Activated B cell treated with CpG ODN at 0.5 μM for 24 hours (primary cell): ENCODE measurements at regions not wholly inside any gene's neighbourhood (a gene's known extent, or its start where the extent isn't known, plus 50 kb on each side); places are given as distances from the start of the nearest gene placed in this dataset.

ENCODE experiments used
- ATAC-seq: fragments of 200-7000 bp; cut with Tn5 transposase; one replicate; pipeline ENCODE4 v1.10.0; 2021; ENCODE audit warnings: low read depth, mild to moderate bottlenecking, moderate library complexity
- CTCF ChIA-PET: fragments of 350-600 bp; sonication (Branson Sonifier 250); formaldehyde crosslinking; loops from one replicate; lab custom pipeline; 2021; ENCODE audit warnings: antibody characterized with exemption; lab: Charles Lee
- POLR2A ChIA-PET: fragments of 350-600 bp; sonication (Branson Sonifier 250); formaldehyde crosslinking; loops from one replicate; lab custom pipeline; 2021; ENCODE audit warnings: antibody characterized with exemption; lab: Charles Lee
- DNase-seq: peaks from one replicate; pipeline ENCODE4 v3.0.0; 2022
- H3K27ac Mint-ChIP-seq: one replicate; pipeline ENCODE4 v1.8.0; 2020; ENCODE audit warnings: mixed read lengths
- H3K27me3 Mint-ChIP-seq: one replicate; pipeline ENCODE4 v1.8.0; 2021; ENCODE audit warnings: mixed read lengths
- H3K36me3 Mint-ChIP-seq: one replicate; pipeline ENCODE4 v1.8.0; 2021; ENCODE audit warnings: low read depth, mixed read lengths
- H3K4me1 Mint-ChIP-seq: one replicate; pipeline ENCODE4 v1.8.0; 2021; ENCODE audit warnings: mixed read lengths
- H3K4me3 Mint-ChIP-seq: one replicate; pipeline ENCODE4 v1.8.0; 2020; ENCODE audit warnings: mild to moderate bottlenecking, mixed read lengths
- H3K9me3 Mint-ChIP-seq: one replicate; pipeline ENCODE4 v1.8.0; 2020; ENCODE audit warnings: mixed read lengths
- intact Hi-C: fragments of 100-400 bp; cut with micrococcal nuclease; formaldehyde crosslinking; loops from one replicate; pipeline ENCODE4 v1.15.1; 2024
- TF ChIP-seq, protein P1 (sequence below): fragments of 200-600 bp; IDR thresholded peaks from one replicate; pipeline ENCODE4 v1.8.0; 2022; ENCODE audit warnings: antibody characterized with exemption, mild to moderate bottlenecking

DNA sequence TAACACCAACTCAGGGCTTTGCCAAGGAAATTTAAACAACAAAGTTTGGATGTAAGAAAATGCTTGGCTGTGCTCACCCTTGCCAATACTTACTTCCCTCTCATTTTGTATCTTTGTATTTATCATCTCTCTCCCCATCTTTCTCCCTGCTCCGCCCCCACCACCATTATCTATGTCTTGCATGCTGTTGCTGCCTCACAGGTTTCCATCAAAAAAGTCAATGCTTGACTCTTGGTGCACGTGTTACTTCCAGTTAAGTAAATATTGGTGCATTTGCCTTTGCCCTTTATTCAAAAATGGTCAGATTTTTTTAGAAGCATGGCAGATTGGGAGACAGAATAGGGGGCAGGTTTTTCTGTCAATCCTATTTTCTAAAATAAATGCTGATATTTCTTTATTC is 626.0 kb downstream of the ACTR3B start:
- H3K27me3 Mint-ChIP-seq, result no peaks in the 10 kb centered on the region
- H3K27ac Mint-ChIP-seq, result no peak overlapping the region
- no peaks in the 10 kb centered on the region for H3K4me1 Mint-ChIP-seq
- H3K4me3 Mint-ChIP-seq, result no peak overlapping the region
- H3K9me3 Mint-ChIP-seq, result peaks cover 3% of the 10 kb centered on the region
- intact Hi-C loops, result no loop called here
- ATAC-seq (no peak), DNase-seq (no peak)
- no peaks in the 10 kb centered on the region for H3K36me3 Mint-ChIP-seq
- TF ChIP-seq, protein P1, sequence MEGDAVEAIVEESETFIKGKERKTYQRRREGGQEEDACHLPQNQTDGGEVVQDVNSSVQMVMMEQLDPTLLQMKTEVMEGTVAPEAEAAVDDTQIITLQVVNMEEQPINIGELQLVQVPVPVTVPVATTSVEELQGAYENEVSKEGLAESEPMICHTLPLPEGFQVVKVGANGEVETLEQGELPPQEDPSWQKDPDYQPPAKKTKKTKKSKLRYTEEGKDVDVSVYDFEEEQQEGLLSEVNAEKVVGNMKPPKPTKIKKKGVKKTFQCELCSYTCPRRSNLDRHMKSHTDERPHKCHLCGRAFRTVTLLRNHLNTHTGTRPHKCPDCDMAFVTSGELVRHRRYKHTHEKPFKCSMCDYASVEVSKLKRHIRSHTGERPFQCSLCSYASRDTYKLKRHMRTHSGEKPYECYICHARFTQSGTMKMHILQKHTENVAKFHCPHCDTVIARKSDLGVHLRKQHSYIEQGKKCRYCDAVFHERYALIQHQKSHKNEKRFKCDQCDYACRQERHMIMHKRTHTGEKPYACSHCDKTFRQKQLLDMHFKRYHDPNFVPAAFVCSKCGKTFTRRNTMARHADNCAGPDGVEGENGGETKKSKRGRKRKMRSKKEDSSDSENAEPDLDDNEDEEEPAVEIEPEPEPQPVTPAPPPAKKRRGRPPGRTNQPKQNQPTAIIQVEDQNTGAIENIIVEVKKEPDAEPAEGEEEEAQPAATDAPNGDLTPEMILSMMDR, result no peak
- ChIA-PET CTCF (no interaction called here), POLR2A (no interaction called here)

- ATAC-seq (no peak), DNase-seq (no peak)
- H3K27ac Mint-ChIP-seq, result no peak overlapping the region
- H3K27me3 Mint-ChIP-seq, result no peaks in the 10 kb centered on the region
- H3K4me1 Mint-ChIP-seq, result no peaks in the 10 kb centered on the region
- peaks cover 11% of the 10 kb centered on the region for H3K9me3 Mint-ChIP-seq
- ChIA-PET CTCF (no interaction called here), POLR2A (no interaction called here)
- intact Hi-C loops, result no loop called here
- TF ChIP-seq, protein P1, result no peak
- H3K4me3 Mint-ChIP-seq, result no peak overlapping the region
- H3K36me3 Mint-ChIP-seq, result no peaks in the 10 kb centered on the region
Observed at GRCh38 chr7:153386556-153386955, 627.0 kb downstream of the ACTR3B start.

DNA sequence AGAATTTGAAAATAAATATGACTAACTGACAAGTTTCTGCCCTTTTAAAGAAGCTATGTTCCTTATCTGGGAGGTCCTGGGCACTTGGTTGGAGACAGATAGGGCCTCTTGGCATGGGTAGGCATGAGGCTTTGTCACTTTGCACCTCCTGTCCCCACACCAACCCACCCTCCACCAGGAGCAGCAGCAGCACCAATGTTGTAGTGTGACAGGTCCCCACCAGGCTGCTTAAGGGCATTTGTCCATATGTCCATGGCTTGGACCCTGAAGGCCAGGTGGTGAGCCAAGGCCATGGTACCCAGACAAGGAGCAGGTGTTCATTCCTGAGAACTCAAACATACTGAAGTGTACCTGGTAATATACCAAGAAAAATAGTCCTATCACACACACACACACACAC is 629.1 kb downstream of the ACTR3B start:
- H3K36me3 Mint-ChIP-seq, result no peaks in the 10 kb centered on the region
- POLR2A ChIA-PET, result no interaction called here
- DNase-seq (no peak), ATAC-seq (no peak)
- H3K4me3 Mint-ChIP-seq, result no peak overlapping the region
- H3K4me1 Mint-ChIP-seq, result no peaks in the 10 kb centered on the region
- no peak overlapping the region for H3K27ac Mint-ChIP-seq
- TF ChIP-seq, protein P1, result no peak
- CTCF ChIA-PET, result no interaction called here
- no peaks in the 10 kb centered on the region for H3K27me3 Mint-ChIP-seq
- H3K9me3 Mint-ChIP-seq, result peaks cover 17% of the 10 kb centered on the region
- intact Hi-C loops, result no loop called here

GRCh38 chr7:153389261-153389660 is 629.7 kb downstream of the ACTR3B start:
- H3K27me3 Mint-ChIP-seq, result no peaks in the 10 kb centered on the region
- H3K9me3 Mint-ChIP-seq, result peaks cover 21% of the 10 kb centered on the region
- no peaks in the 10 kb centered on the region for H3K36me3 Mint-ChIP-seq
- no peak overlapping the region for H3K27ac Mint-ChIP-seq
- TF ChIP-seq, protein P1, result no peak
- no peaks in the 10 kb centered on the region for H3K4me1 Mint-ChIP-seq
- CTCF ChIA-PET, result no interaction called here
- intact Hi-C loops, result no loop called here
- no peak for DNase-seq
- ATAC-seq, result no peak
- POLR2A ChIA-PET, result no interaction called here
- no peak overlapping the region for H3K4me3 Mint-ChIP-seq

- no peak overlapping the region for H3K27ac Mint-ChIP-seq
- CTCF ChIA-PET, result no interaction called here
Observed at GRCh38 chr7:153390955-153391354, 631.4 kb downstream of the ACTR3B start.

More at GRCh38 chr7:153390955-153391354, 631.4 kb downstream of the ACTR3B start:
- intact Hi-C loops, result no loop called here
- TF ChIP-seq, protein P1, result no peak
- Mint-ChIP-seq H3K4me1 (no peaks in the 10 kb centered on the region), H3K36me3 (no peaks in the 10 kb centered on the region), H3K9me3 (peaks cover 20% of the 10 kb centered on the region), H3K27me3 (no peaks in the 10 kb centered on the region), H3K4me3 (no peak overlapping the region)
- DNase-seq (no peak), ATAC-seq (no peak)
- POLR2A ChIA-PET, result no interaction called here
